Thyroid gland (tissue), 4 donors: ENCODE measurements at regions not wholly inside any gene's neighbourhood (a gene's known extent, or its start where the extent isn't known, plus 50 kb on each side); places are given as distances from the start of the nearest gene placed in this dataset.

Experiments
- DNase-seq, 2 donors: peaks; one replicate each; pipeline ENCODE4 v3.0.0-alpha.2; 2019
- H3K27ac ChIP-seq, 3 donors: fragments of 200-600 bp; sonication (generic); 1 replicate in 2 of 3; 2 replicates in 1 of 3; pipeline ENCODE4 v1.5.1; 2016 to 2019; ENCODE audit warnings: mild to moderate bottlenecking in 1 of 3, moderate library complexity in 1 of 3
- H3K27me3 ChIP-seq: fragments of 200-600 bp; sonication (generic); one replicate; pipeline ENCODE4 v1.5.1; 2019
- H3K36me3 ChIP-seq, 2 donors: fragments of 200-600 bp; sonication (generic); one replicate each; pipeline ENCODE4 v1.5.1; 2016 to 2019
- H3K4me1 ChIP-seq, 2 donors: fragments of 200-600 bp; sonication (generic); one replicate each; pipeline ENCODE4 v1.5.1; 2017 to 2019
- H3K4me3 ChIP-seq, 3 donors: fragments of 200-600 bp; sonication (generic); replicated peaks in 1 of 3; 1 replicate in 2 of 3; 2 replicates in 1 of 3; pipeline ENCODE4 v1.5.1; 2016; ENCODE audit warnings: mild to moderate bottlenecking in 1 of 3
- H3K9me3 ChIP-seq: fragments of 200-600 bp; sonication (generic); one replicate; pipeline ENCODE4 v1.5.1; 2017
- POLR2A ChIP-seq, 2 donors: fragments of 450-650 bp; IDR thresholded peaks; one replicate each; pipeline ENCODE4 v1.6.1; 2017; ENCODE audit warnings: antibody characterized with exemption in 2 of 2, mild to moderate bottlenecking in 2 of 2, moderate library complexity in 1 of 2
- WGBS, 2 donors: methylation state at CpG; one replicate each; pipeline ENCODE4 v1.1.5; 2017; 5-methylcytosine and 5-hydroxymethylcytosine counted together
- intact Hi-C: fragments of 100-400 bp; cut with DNase I; formaldehyde crosslinking; loops from one replicate; pipeline ENCODE4 v1.15.1; 2023
- TF ChIP-seq, protein P1 (sequence below), 6 experiments: fragments of 200-600 bp in 3 of 6; fragments of 450-650 bp in 3 of 6; sonication (generic) in 3 of 6; IDR thresholded peaks; one replicate each; pipeline ENCODE4 v1.5.1; 2016 to 2019; ENCODE audit warnings: antibody characterized with exemption in 6 of 6, mild to moderate bottlenecking in 2 of 6, inconsistent platforms in 1 of 6, moderate library complexity in 1 of 6

DNA sequence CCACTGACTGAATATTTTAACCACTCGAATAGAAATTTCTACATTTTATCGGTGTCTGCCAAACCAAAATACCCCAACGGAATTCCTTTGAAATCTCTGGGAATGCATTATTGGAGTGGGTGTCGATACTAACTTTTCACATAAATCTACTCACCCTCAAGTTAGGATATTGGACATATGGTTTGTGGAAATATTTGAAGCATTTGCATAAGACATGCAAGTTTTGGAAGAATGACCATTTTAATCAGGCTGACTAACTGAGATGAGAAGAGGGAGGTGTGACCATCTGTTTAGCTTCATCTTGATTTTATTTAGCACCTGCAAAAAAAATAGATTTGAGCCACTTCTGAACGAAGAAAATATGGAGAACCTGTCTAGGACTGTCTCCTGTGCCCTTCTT, 61.2 kb downstream of the KLF6 start:
- no peak overlapping the region for H3K27ac ChIP-seq
- H3K36me3 ChIP-seq: no peaks in the 10 kb centered on the region
- TF ChIP-seq, protein P1, sequence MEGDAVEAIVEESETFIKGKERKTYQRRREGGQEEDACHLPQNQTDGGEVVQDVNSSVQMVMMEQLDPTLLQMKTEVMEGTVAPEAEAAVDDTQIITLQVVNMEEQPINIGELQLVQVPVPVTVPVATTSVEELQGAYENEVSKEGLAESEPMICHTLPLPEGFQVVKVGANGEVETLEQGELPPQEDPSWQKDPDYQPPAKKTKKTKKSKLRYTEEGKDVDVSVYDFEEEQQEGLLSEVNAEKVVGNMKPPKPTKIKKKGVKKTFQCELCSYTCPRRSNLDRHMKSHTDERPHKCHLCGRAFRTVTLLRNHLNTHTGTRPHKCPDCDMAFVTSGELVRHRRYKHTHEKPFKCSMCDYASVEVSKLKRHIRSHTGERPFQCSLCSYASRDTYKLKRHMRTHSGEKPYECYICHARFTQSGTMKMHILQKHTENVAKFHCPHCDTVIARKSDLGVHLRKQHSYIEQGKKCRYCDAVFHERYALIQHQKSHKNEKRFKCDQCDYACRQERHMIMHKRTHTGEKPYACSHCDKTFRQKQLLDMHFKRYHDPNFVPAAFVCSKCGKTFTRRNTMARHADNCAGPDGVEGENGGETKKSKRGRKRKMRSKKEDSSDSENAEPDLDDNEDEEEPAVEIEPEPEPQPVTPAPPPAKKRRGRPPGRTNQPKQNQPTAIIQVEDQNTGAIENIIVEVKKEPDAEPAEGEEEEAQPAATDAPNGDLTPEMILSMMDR (IDR thresholded peaks at IDR 0.05): no peak
- no peak for TF ChIP-seq POLR2A (IDR thresholded peaks at IDR 0.05)
- 86 to 87% methylated on average over 5 of the region's 5 CpGs for WGBS, 2 donors
- intact Hi-C loops: no loop called here
- no peak overlapping the region for H3K4me3 ChIP-seq
- H3K9me3 ChIP-seq: no peaks in the 10 kb centered on the region
- H3K27me3 ChIP-seq: no peaks in the 10 kb centered on the region
- no peaks in the 10 kb centered on the region for H3K4me1 ChIP-seq
- no peak for DNase-seq

DNA sequence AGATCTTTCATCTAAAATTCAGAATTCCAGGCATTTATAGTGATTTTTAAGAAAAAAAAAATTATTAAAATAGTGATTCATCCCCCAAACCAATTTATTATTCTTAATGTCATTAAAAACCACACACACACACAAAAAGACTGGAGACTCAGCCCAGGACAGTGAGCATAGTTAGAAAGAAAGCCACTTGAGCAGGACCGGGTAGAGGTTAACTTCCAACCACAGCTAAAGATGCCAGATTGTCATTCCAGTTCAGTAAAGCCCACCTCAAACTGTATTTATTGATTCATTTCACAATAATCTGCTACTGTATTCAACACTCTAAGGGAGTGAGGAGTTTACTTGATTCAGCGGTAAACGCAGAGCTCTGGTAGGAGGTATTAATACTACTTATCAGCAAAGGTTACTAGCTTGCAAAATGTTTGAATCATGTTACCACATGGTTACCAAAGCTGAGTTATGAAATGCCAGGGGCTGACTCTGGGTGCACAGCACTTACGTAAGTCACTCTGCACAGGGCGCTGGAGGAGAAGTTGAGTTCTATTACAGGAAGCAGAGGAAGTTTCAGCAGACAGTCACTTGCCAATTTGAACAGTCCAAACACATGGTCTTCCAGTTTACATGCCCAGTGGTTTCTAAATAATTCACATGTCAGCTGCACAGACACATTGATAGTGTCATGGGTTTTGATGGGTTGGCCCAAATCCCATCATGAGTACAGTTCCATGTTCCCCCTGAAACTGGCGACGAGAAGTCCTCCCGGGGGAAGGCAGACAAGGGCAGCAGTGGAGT, 64.6 kb downstream of the KLF6 start:
- no peaks in the 10 kb centered on the region for H3K27me3 ChIP-seq
- H3K27ac ChIP-seq: no peak overlapping the region
- WGBS, 2 donors: 88 to 90% methylated on average over 8 of the region's 8 CpGs
- H3K9me3 ChIP-seq: no peaks in the 10 kb centered on the region
- no peak for DNase-seq
- H3K4me3 ChIP-seq: no peak overlapping the region
- H3K4me1 ChIP-seq: peaks cover 7 to 8% of the 10 kb centered on the region in 2 donors
- H3K36me3 ChIP-seq: no peaks in the 10 kb centered on the region
- TF ChIP-seq, protein P1 (IDR thresholded peaks at IDR 0.05): no peak
- no peak for TF ChIP-seq POLR2A (IDR thresholded peaks at IDR 0.05)
- intact Hi-C loops: no loop called here

DNA sequence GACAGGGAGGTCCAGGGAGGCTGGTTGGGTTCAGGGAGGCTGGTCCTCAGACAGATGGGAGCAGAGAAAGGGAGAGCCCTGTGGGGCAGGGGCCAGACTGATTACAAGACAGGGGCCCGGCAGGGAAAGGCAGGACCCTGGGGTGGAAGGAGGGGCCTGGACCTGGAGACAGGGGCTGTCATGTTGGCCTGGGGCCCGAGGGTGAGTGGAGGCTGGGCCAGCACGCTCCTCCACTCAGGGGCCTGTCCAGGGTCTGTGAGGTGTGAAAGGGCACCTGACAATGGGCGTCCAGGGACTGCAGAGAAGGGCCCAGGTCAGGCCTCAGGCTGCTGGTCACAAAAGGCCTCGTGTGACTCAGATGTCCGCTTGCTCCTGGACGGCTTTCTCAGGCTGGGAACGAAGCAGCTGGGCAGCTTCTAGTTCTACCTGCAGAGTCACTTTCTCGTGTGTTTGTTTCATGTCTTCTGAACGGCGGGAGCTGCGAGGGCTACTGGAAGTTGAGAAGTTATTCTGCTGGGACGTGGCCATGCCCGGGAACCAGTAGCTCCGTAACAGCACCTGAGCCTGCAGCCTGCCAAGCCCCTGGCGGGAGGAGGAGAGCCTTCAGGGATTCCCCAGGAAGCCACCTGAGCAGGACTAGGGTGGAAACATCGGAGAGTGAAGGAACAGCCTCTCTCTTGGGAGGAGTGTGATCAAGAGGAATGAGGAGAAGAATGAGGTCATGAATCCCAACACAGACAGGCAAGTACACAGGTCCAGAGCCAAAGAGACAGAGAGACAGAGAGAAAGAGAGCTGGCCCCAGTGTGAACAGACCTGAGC, 65.8 kb downstream of the KLF6 start:
- DNase-seq: peak in 1 of 2 donors; percentile 27
- Histone ChIP-seq H3K9me3 (no peaks in the 10 kb centered on the region), H3K4me3 (no peak overlapping the region), H3K27me3 (no peaks in the 10 kb centered on the region), H3K4me1 (peaks cover 7 to 8% of the 10 kb centered on the region in 2 donors), H3K27ac (no peak overlapping the region), H3K36me3 (no peaks in the 10 kb centered on the region)
- 76 to 82% methylated on average over 17 of the region's 17 CpGs for WGBS, 2 donors
- intact Hi-C loops: no loop called here
- TF ChIP-seq POLR2A (IDR thresholded peaks at IDR 0.05): no peak
- TF ChIP-seq, protein P1 (IDR thresholded peaks at IDR 0.05): no peak

DNA sequence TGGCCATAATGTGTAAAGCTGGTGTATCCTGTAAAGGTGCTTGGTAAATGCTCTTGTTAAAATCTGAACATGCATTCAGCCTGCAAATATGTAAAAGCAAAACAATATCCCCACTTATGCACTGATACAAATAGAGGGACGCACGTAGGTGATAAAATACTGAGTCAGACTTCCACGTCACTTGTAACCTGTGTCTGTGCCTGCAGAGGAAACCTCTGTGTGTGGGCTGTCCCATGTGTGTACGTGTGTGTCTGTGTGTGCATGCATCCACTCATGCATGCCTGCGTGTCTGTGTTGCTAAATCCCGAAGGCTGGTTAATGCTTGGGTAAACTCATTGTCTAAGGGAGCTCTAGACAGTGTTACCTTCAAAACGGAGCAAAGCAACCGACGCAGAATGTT, 68.9 kb downstream of the KLF6 start:
- 54 to 65% methylated on average over 9 of the region's 9 CpGs for WGBS, 2 donors
- Histone ChIP-seq H3K4me1 (peaks cover 7 to 8% of the 10 kb centered on the region in 2 donors), H3K27me3 (no peaks in the 10 kb centered on the region), H3K9me3 (no peaks in the 10 kb centered on the region), H3K27ac (no peak overlapping the region), H3K4me3 (no peak overlapping the region), H3K36me3 (no peaks in the 10 kb centered on the region)
- intact Hi-C loops: no loop called here
- DNase-seq: peak in 1 of 2 donors; percentile 22
- TF ChIP-seq POLR2A (IDR thresholded peaks at IDR 0.05): no peak
- TF ChIP-seq, protein P1 (IDR thresholded peaks at IDR 0.05): no peak

DNA sequence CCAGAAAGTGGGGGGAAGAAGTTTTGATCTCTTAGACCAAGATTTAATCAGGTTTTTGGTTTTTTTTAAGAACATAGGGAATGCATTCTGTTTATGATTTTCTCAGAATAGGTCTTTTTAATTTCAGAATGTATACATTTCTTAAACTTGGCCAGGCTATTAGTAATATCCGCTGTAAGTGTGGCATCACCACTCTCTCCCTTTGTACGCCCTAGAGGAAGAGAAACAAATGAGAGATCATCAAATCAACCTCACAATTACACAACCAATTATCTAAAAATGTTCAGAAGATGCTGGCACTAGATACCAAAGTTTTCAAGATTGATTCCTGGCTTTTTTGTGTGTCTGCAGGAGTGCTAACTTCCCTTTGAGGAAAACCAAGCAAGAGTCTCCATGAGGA, 70.0 kb downstream of the KLF6 start:
- peaks cover 7 to 8% of the 10 kb centered on the region in 2 donors for H3K4me1 ChIP-seq
- H3K27me3 ChIP-seq: no peaks in the 10 kb centered on the region
- no peak overlapping the region for H3K27ac ChIP-seq
- no peaks in the 10 kb centered on the region for H3K36me3 ChIP-seq
- no peaks in the 10 kb centered on the region for H3K9me3 ChIP-seq
- no peak for TF ChIP-seq POLR2A (IDR thresholded peaks at IDR 0.05)
- TF ChIP-seq, protein P1 (IDR thresholded peaks at IDR 0.05): no peak
- 95 to 97% methylated on average over 2 of the region's 2 CpGs for WGBS, 2 donors
- intact Hi-C loops: no loop called here
- no peak for DNase-seq
- no peak overlapping the region for H3K4me3 ChIP-seq
